PC-3 (cell line): ENCODE measurements at regions not wholly inside any gene's neighbourhood (a gene's known extent, or its start where the extent isn't known, plus 50 kb on each side); places are given as distances from the start of the nearest gene placed in this dataset.

Experiments used
- ATAC-seq: fragments of 200-7000 bp; cut with Tn5 transposase; 2 replicates; pipeline ENCODE4 v1.9.1; 2020; ENCODE audit warnings: mild to moderate bottlenecking, moderate library complexity
- BruUV-seq: library from RNA; stranded (reverse); fragments of 400-500 nt; replicated peaks from 2 replicates; lab custom pipeline; 2021; lab: Mats Ljungman, UMichigan
- CTCF ChIA-PET: fragments of 300-600 bp; sonication (Branson Sonifier 250); formaldehyde crosslinking; loops from one replicate; lab custom pipeline; 2022; ENCODE audit warnings: antibody characterized with exemption; lab: Charles Lee
- POLR2A ChIA-PET: fragments of 300-600 bp; sonication (Branson Sonifier 250); formaldehyde crosslinking; loops from one replicate; lab custom pipeline; 2022; ENCODE audit warnings: antibody characterized with exemption; ENCODE audit not compliant: unreplicated experiment; lab: Charles Lee
- DNase-seq: peaks from one replicate; pipeline ENCODE4 v3.0.0-alpha.2; 2015
- H2AFZ ChIP-seq: fragments of 300-600 bp; sonication (generic); 2 replicates; pipeline ENCODE4 v1.6.0; 2016; ENCODE audit warnings: antibody characterized with exemption, low read length
- H3F3A ChIP-seq: fragments of 300-600 bp; sonication (generic); one replicate; pipeline ENCODE4 v1.6.0; 2017; ENCODE audit warnings: antibody characterized with exemption, low read length, control low read depth, mild to moderate bottlenecking; ENCODE audit not compliant: unreplicated experiment
- H3K27ac ChIP-seq: fragments of 300-600 bp; sonication (generic); 2 replicates; pipeline ENCODE4 v1.5.1; 2016; ENCODE audit warnings: mild to moderate bottlenecking, low read length
- H3K27me3 ChIP-seq: fragments of 300-600 bp; sonication (generic); 2 replicates; pipeline ENCODE4 v1.6.1; 2016; ENCODE audit warnings: low read length, mixed read lengths
- H3K36me3 ChIP-seq: fragments of 300-600 bp; sonication (generic); 2 replicates; pipeline ENCODE4 v1.6.1; 2016; ENCODE audit warnings: low read depth, mixed run types, low read length, mixed read lengths
- H3K4me1 ChIP-seq: fragments of 300-600 bp; sonication (generic); 2 replicates; pipeline ENCODE4 v1.5.1; 2016; ENCODE audit warnings: low read length; ENCODE audit not compliant: insufficient read depth
- H3K4me2 ChIP-seq: fragments of 300-600 bp; sonication (generic); 2 replicates; pipeline ENCODE4 v1.6.0; 2016; ENCODE audit warnings: low read length
- H3K4me3 ChIP-seq: fragments of 300-600 bp; sonication (generic); 2 replicates; pipeline ENCODE4 v1.5.1; 2016; ENCODE audit warnings: mild to moderate bottlenecking, low read length, mixed read lengths
- H3K79me2 ChIP-seq: fragments of 300-600 bp; sonication (generic); 2 replicates; pipeline ENCODE4 v1.6.1; 2017; ENCODE audit warnings: low read length, mixed read lengths
- H3K9ac ChIP-seq: fragments of 300-600 bp; sonication (generic); 2 replicates; pipeline ENCODE4 v1.6.0; 2016; ENCODE audit warnings: mild to moderate bottlenecking, low read length
- H3K9me2 ChIP-seq: fragments of 300-600 bp; sonication (generic); replicated peaks from 2 replicates; pipeline ENCODE4 v1.6.1; 2016; ENCODE audit warnings: mixed run types, low read length, mixed read lengths
- H3K9me3 ChIP-seq: fragments of 300-600 bp; sonication (generic); 2 replicates; pipeline ENCODE4 v1.6.1; 2016; ENCODE audit warnings: low read length, mixed read lengths
- H4K20me1 ChIP-seq: fragments of 300-600 bp; sonication (generic); 2 replicates; pipeline ENCODE4 v1.6.1; 2016; ENCODE audit warnings: low read length, mixed read lengths
- EZH2 ChIP-seq: fragments of 300-600 bp; sonication (generic); IDR thresholded peaks from one replicate; pipeline ENCODE4 v1.6.1; 2017; ENCODE audit warnings: antibody characterized with exemption, mild to moderate bottlenecking, low read length; ENCODE audit not compliant: unreplicated experiment
- EZH2phosphoT487 ChIP-seq: fragments of 300-600 bp; sonication (generic); IDR thresholded peaks from 2 replicates; pipeline ENCODE4 v1.6.1; 2018; ENCODE audit warnings: mild to moderate bottlenecking, antibody characterized with exemption, low read length, borderline replicate concordance
- intact Hi-C: fragments of 100-400 bp; cut with micrococcal nuclease; formaldehyde crosslinking; loops from 2 replicates; pipeline ENCODE4 v1.9.0; 2023
- TF ChIP-seq, protein P1 (sequence below): fragments of 300-600 bp; sonication (generic); conservative IDR thresholded peaks from 2 replicates; pipeline ENCODE4 v1.5.1; 2017; ENCODE audit warnings: antibody characterized with exemption, low read depth, mild to moderate bottlenecking, low read length

DNA sequence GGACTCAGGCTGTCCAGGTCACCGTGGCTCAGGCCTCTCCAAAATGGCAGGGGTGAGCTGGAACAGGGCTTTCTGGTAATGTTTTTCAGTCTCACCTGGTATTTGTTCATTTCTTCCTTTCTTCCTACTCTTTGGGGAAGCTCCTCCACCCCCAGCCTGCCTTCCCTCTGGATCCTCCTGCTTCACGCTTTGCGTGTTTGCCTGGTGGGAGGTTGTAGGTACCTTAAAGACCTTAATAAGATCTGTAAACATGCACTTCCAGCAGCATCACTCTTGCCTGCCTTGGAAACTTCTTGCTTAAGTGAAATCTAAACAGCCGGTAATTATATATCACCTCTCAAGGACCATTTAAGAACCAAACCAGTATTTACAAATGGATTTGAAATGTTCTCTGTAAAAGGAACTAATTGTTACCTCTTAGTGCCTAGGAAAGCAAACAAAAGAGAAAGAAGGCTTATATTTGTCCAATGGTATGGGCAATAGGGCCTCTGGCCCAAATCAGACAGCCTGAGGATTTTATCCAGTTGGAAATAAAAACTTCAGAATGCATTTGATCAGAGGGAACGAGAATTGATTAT lies 339.9 kb downstream of the CCSER2 start:
- Histone ChIP-seq H3K9me3 (no peaks in the 10 kb centered on the region), H3K9ac (no peak overlapping the region), H3K4me2 (no peak overlapping the region), H4K20me1 (no peaks in the 10 kb centered on the region), H3K27me3 (peaks cover 32% of the 10 kb centered on the region), H3K9me2 (no peaks in the 10 kb centered on the region), H3K36me3 (no peaks in the 10 kb centered on the region), H3K27ac (no peak overlapping the region), H2AFZ (no peak overlapping the region), H3K4me3 (no peak overlapping the region), H3F3A (no peaks in the 10 kb centered on the region), H3K79me2 (no peaks in the 10 kb centered on the region), H3K4me1 (no peaks in the 10 kb centered on the region)
- intact Hi-C loops: no loop called here
- DNase-seq (no peak), ATAC-seq (no peak)
- ChIA-PET POLR2A (no interaction called here), CTCF (no interaction called here)
- no TSS peak for BruUV-seq
- TF ChIP-seq EZH2 (no peak), EZH2phosphoT487 (no peak)
- TF ChIP-seq, protein P1, sequence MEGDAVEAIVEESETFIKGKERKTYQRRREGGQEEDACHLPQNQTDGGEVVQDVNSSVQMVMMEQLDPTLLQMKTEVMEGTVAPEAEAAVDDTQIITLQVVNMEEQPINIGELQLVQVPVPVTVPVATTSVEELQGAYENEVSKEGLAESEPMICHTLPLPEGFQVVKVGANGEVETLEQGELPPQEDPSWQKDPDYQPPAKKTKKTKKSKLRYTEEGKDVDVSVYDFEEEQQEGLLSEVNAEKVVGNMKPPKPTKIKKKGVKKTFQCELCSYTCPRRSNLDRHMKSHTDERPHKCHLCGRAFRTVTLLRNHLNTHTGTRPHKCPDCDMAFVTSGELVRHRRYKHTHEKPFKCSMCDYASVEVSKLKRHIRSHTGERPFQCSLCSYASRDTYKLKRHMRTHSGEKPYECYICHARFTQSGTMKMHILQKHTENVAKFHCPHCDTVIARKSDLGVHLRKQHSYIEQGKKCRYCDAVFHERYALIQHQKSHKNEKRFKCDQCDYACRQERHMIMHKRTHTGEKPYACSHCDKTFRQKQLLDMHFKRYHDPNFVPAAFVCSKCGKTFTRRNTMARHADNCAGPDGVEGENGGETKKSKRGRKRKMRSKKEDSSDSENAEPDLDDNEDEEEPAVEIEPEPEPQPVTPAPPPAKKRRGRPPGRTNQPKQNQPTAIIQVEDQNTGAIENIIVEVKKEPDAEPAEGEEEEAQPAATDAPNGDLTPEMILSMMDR: no peak

DNA sequence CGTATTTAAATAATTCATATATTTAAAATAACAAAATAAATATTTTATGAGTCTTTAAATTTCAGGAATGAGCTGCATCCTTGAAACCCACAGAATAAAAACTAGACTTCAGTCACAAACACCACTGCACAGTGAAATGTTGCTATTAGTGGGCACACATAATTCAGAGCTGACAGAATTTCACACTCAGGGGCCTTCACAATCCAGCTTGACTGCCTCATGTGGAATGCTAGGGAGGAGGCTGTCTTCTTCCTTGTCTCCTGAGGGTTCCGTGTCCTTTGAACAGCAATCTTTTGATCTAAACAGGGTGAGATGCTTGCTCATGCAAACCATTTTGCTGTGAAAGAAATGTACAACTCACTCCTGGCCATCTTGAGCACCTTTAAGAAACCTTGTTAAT lies 346.7 kb downstream of the CCSER2 start:
- no peak overlapping the region for H3K27ac ChIP-seq
- no peaks in the 10 kb centered on the region for H3F3A ChIP-seq
- intact Hi-C loops: no loop called here
- H3K4me3 ChIP-seq: no peak overlapping the region
- no peak overlapping the region for H3K9ac ChIP-seq
- H4K20me1 ChIP-seq: no peaks in the 10 kb centered on the region
- POLR2A ChIA-PET: no interaction called here
- CTCF ChIA-PET: no interaction called here
- H3K9me2 ChIP-seq: no peaks in the 10 kb centered on the region
- no peak for DNase-seq
- H3K27me3 ChIP-seq: peaks cover 20% of the 10 kb centered on the region
- no peak overlapping the region for H3K4me2 ChIP-seq
- no peaks in the 10 kb centered on the region for H3K36me3 ChIP-seq
- no peaks in the 10 kb centered on the region for H3K4me1 ChIP-seq
- H3K79me2 ChIP-seq: no peaks in the 10 kb centered on the region
- ATAC-seq: no peak
- H3K9me3 ChIP-seq: no peaks in the 10 kb centered on the region
- no peak overlapping the region for H2AFZ ChIP-seq
- BruUV-seq: no TSS peak
- TF ChIP-seq, protein P1: no peak
- TF ChIP-seq EZH2phosphoT487 (no peak), EZH2 (no peak)

DNA sequence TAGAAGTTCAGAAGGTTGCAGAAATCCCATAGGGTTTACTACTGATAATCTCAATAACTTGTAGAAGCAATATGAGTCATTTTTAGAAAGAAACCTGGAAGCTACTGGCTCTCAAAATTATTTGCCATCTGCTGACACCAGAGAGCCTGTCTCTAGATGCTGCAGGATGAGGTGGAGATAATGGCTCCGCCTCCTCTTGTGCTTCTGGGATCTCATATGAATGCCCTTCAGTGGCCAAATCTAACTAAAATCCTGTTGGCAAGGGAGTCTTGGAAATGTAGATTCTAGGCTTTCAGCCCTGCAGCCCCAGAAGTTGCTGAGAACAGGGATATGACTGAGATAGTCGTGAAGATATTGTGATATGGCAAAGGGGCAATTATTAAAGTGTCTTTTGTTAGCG lies 348.1 kb downstream of the CCSER2 start:
- intact Hi-C loops: no loop called here
- TF ChIP-seq EZH2 (no peak), EZH2phosphoT487 (no peak)
- TF ChIP-seq, protein P1: no peak
- Histone ChIP-seq H3K36me3 (no peaks in the 10 kb centered on the region), H3K4me2 (no peak overlapping the region), H3K9me3 (no peaks in the 10 kb centered on the region), H2AFZ (no peak overlapping the region), H3K9me2 (no peaks in the 10 kb centered on the region), H4K20me1 (no peaks in the 10 kb centered on the region), H3K4me1 (no peaks in the 10 kb centered on the region), H3K79me2 (no peaks in the 10 kb centered on the region), H3K27me3 (peaks cover 23% of the 10 kb centered on the region), H3K27ac (no peak overlapping the region), H3K4me3 (no peak overlapping the region), H3K9ac (no peak overlapping the region), H3F3A (no peaks in the 10 kb centered on the region)
- ChIA-PET POLR2A (no interaction called here), CTCF (no interaction called here)
- DNase-seq (no peak), ATAC-seq (no peak)
- no TSS peak for BruUV-seq
